Keratinocyte (primary cell): ENCODE measurements at regions not wholly inside any gene's neighbourhood (a gene's known extent, or its start where the extent isn't known, plus 50 kb on each side); places are given as distances from the start of the nearest gene placed in this dataset.

ENCODE experiments used
- DNase-seq: peaks from one replicate; pipeline ENCODE4 v3.0.0-alpha.2; 2011; ENCODE audit warnings: low read depth, missing footprints, low spot score
- FAIRE-seq: peaks from 2 replicates; lab custom pipeline; 2011; peaks lifted over from hg19 to GRCh38; lab: Jason Lieb, UNC
- H2AFZ ChIP-seq: 2 replicates; pipeline ENCODE4 v1.6.0; 2012; ENCODE audit warnings: low read length, control low read depth, inconsistent platforms; ENCODE audit not compliant: control insufficient read depth
- H3K27ac ChIP-seq: 2 replicates; pipeline ENCODE4 v1.5.1; 2011; ENCODE audit warnings: low read length; ENCODE audit not compliant: control insufficient read depth, insufficient read depth
- H3K27me3 ChIP-seq: 3 replicates; pipeline ENCODE4 v1.6.0; 2011; ENCODE audit warnings: low read length; ENCODE audit not compliant: control insufficient read depth, insufficient read depth; ENCODE audit errors: extremely low read depth
- H3K36me3 ChIP-seq, 2 experiments: 2 replicates in 1 of 2; 3 replicates in 1 of 2; pipeline ENCODE4 v1.5.1; 2011; ENCODE audit warnings: low read length in 2 of 2, mild to moderate bottlenecking in 1 of 2; ENCODE audit not compliant: control insufficient read depth in 2 of 2, insufficient read depth in 2 of 2; ENCODE audit errors: extremely low read depth in 1 of 2
- H3K4me1 ChIP-seq: 3 replicates; pipeline ENCODE4 v1.5.1; 2011; ENCODE audit warnings: low read length; ENCODE audit not compliant: control insufficient read depth, insufficient read depth; ENCODE audit errors: extremely low read depth
- H3K4me2 ChIP-seq: 3 replicates; pipeline ENCODE4 v1.6.0; 2011; ENCODE audit warnings: low read depth, low read length; ENCODE audit not compliant: control insufficient read depth, insufficient read depth; ENCODE audit errors: extremely low read depth
- H3K4me3 ChIP-seq, 3 experiments: fragments of 200-600 bp in 1 of 3; sonication (generic) in 1 of 3; 2 replicates in 2 of 3; 3 replicates in 1 of 3; pipeline ENCODE4 v1.5.1; 2011 to 2016; ENCODE audit warnings: low read length in 3 of 3, mild to moderate bottlenecking in 3 of 3, control low read depth in 2 of 3, inconsistent platforms in 1 of 3, low read depth in 1 of 3, mixed read lengths in 1 of 3, mixed run types in 1 of 3, moderate library complexity in 1 of 3; ENCODE audit not compliant: control insufficient read depth in 2 of 3, insufficient read depth in 2 of 3; ENCODE audit errors: extremely low read depth in 1 of 3
- H3K79me2 ChIP-seq: 2 replicates; pipeline ENCODE4 v1.6.0; 2012; ENCODE audit warnings: low read length; ENCODE audit not compliant: control insufficient read depth, insufficient read depth
- H3K9ac ChIP-seq: 3 replicates; pipeline ENCODE4 v1.6.0; 2011; ENCODE audit warnings: low read length; ENCODE audit not compliant: control insufficient read depth, insufficient read depth; ENCODE audit errors: extremely low read depth
- H3K9me1 ChIP-seq: 3 replicates; pipeline ENCODE4 v1.6.0; 2011; ENCODE audit warnings: low read length; ENCODE audit not compliant: control insufficient read depth, insufficient read depth; ENCODE audit errors: extremely low read depth
- H3K9me3 ChIP-seq: 2 replicates; pipeline ENCODE4 v1.5.1; 2012; ENCODE audit warnings: low read depth, low read length; ENCODE audit not compliant: control insufficient read depth
- H4K20me1 ChIP-seq: 3 replicates; pipeline ENCODE4 v1.6.0; 2011; ENCODE audit warnings: low read length; ENCODE audit not compliant: control insufficient read depth, insufficient read depth; ENCODE audit errors: extremely low read depth
- EZH2 ChIP-seq: IDR thresholded peaks from one replicate; pipeline ENCODE4 v1.6.1; 2012; ENCODE audit warnings: inconsistent platforms, mild to moderate bottlenecking, low read length, moderate library complexity
- dilution Hi-C: fragments of 300-500 bp; cut with MboI; formaldehyde crosslinking; loops from one replicate; pipeline ENCODE4 v1.7.0; 2020; ENCODE audit warnings: low sequenced_read_pairs; ENCODE audit not compliant: extremely low pct_ligation_motif_present
- TF ChIP-seq, protein P1 (sequence below), 3 experiments: IDR thresholded peaks in 1 of 3; conservative IDR thresholded peaks in 1 of 3; optimal IDR thresholded peaks in 1 of 3; 2 replicates in 2 of 3; 3 replicates in 1 of 3; pipeline versions ENCODE3 to v1.5.1; 2011; ENCODE audit warnings: low read length in 3 of 3, mild to moderate bottlenecking in 3 of 3, moderate library complexity in 2 of 3, control low read depth in 1 of 3, inconsistent platforms in 1 of 3; ENCODE audit not compliant: insufficient read depth in 2 of 3; ENCODE audit errors: extremely low read depth in 1 of 3

DNA sequence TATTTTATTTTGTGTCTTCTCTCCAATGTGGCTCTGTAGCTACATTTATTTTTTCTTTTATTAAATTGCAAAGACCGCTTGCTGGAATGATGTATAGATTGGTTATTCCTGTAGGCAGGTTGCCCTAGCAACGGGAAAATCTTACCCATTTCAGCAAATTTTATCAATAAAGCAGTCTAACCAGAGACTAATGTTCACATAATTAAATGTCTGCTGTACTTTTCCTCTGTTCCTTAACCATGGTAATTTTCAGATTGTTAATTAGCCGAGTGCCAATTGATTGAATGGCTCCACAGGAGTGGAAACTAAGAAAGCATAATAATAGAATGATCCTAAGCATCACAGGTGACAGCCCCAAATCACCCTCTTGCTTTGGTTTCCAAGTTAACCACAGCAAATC is 134.8 kb downstream of the BASP1 start:
- TF ChIP-seq, protein P1, sequence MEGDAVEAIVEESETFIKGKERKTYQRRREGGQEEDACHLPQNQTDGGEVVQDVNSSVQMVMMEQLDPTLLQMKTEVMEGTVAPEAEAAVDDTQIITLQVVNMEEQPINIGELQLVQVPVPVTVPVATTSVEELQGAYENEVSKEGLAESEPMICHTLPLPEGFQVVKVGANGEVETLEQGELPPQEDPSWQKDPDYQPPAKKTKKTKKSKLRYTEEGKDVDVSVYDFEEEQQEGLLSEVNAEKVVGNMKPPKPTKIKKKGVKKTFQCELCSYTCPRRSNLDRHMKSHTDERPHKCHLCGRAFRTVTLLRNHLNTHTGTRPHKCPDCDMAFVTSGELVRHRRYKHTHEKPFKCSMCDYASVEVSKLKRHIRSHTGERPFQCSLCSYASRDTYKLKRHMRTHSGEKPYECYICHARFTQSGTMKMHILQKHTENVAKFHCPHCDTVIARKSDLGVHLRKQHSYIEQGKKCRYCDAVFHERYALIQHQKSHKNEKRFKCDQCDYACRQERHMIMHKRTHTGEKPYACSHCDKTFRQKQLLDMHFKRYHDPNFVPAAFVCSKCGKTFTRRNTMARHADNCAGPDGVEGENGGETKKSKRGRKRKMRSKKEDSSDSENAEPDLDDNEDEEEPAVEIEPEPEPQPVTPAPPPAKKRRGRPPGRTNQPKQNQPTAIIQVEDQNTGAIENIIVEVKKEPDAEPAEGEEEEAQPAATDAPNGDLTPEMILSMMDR (optimal IDR thresholded peaks at IDR 0.05 in 1 of 3, IDR thresholded peaks at IDR 0.05 in 1 of 3, conservative IDR thresholded peaks at IDR 0.05 in 1 of 3; ENCODE audit: extremely low read depth in 1 of 3, insufficient read depth in 2 of 3, low read length in 3 of 3) = no peak
- TF ChIP-seq EZH2 = no peak
- no peak overlapping the region for H2AFZ ChIP-seq
- H3K4me2 ChIP-seq = no peak overlapping the region
- H3K9ac ChIP-seq = no peak overlapping the region
- H4K20me1 ChIP-seq = no peaks in the 10 kb centered on the region
- FAIRE-seq = no peak
- H3K27me3 ChIP-seq = no peaks in the 10 kb centered on the region
- H3K36me3 ChIP-seq = no peaks in the 10 kb centered on the region
- H3K4me3 ChIP-seq = no peak overlapping the region
- H3K9me1 ChIP-seq = no peaks in the 10 kb centered on the region
- no peaks in the 10 kb centered on the region for H3K79me2 ChIP-seq
- dilution Hi-C loops = no loop called here
- no peaks in the 10 kb centered on the region for H3K4me1 ChIP-seq
- no peak overlapping the region for H3K27ac ChIP-seq
- peaks cover 4% of the 10 kb centered on the region for H3K9me3 ChIP-seq
- DNase-seq = no peak

DNA sequence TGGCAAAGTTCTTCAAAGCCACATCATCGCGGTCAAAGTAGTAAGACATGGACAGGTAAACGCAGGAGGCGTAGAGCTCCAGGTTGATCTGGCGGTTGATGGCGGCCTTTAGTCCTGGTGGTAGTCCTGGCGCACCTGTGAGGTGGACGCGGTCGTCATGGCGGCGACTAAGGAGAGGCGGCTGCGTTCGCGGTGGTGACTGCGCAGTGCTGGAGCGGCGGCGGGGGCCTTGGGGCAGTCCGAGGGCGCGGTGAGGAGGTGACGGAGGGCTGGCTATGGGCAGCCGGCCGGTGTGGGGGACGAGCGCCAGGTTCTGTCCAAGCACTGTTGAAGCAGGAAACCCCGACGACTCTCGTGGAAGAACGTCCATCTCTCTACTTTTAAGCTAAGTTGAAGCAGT is 136.8 kb downstream of the BASP1 start:
- FAIRE-seq = no peak
- TF ChIP-seq, protein P1 (optimal IDR thresholded peaks at IDR 0.05 in 1 of 3, IDR thresholded peaks at IDR 0.05 in 1 of 3, conservative IDR thresholded peaks at IDR 0.05 in 1 of 3; ENCODE audit: extremely low read depth in 1 of 3, insufficient read depth in 2 of 3, low read length in 3 of 3) = no peak
- TF ChIP-seq EZH2 = no peak
- Histone ChIP-seq H4K20me1 (no peaks in the 10 kb centered on the region), H3K36me3 (no peaks in the 10 kb centered on the region), H3K4me3 (no peak overlapping the region), H3K4me1 (peaks cover under 1% of the 10 kb centered on the region), H3K27ac (no peak overlapping the region), H3K79me2 (no peaks in the 10 kb centered on the region), H2AFZ (no peak overlapping the region), H3K9ac (no peak overlapping the region), H3K9me1 (no peaks in the 10 kb centered on the region), H3K27me3 (no peaks in the 10 kb centered on the region), H3K4me2 (no peak overlapping the region), H3K9me3 (peaks cover 7% of the 10 kb centered on the region)
- no peak for DNase-seq
- dilution Hi-C loops = no loop called here
